BE2C (cell line): ENCODE measurements at regions not wholly inside any gene's neighbourhood (a gene's known extent, or its start where the extent isn't known, plus 50 kb on each side); places are given as distances from the start of the nearest gene placed in this dataset.

ENCODE experiments used
- DNase-seq: peaks from one replicate; pipeline ENCODE4 v3.0.0-alpha.2; 2020
- H3K27me3 ChIP-seq: fragments of 250-450 bp; sonication (Bioruptor Pico); 2 replicates; pipeline ENCODE4 v1.5.1; 2020; ENCODE audit warnings: mild to moderate bottlenecking
- H3K36me3 ChIP-seq: fragments of 250-450 bp; sonication (Bioruptor Pico); 2 replicates; pipeline ENCODE4 v1.5.1; 2020; ENCODE audit warnings: mild to moderate bottlenecking
- H3K4me1 ChIP-seq: fragments of 250-450 bp; sonication (Bioruptor Pico); 2 replicates; pipeline ENCODE4 v1.5.1; 2020
- H3K4me3 ChIP-seq: 2 replicates; pipeline ENCODE4 v1.5.1; 2011; ENCODE audit warnings: low read depth, low read length
- H3K9me3 ChIP-seq: fragments of 250-450 bp; sonication (Bioruptor Pico); 2 replicates; pipeline ENCODE4 v1.5.1; 2020
- TF ChIP-seq, protein P1 (sequence below): IDR thresholded peaks from 2 replicates; pipeline ENCODE4 v1.5.1; 2012; ENCODE audit warnings: mild to moderate bottlenecking, low read depth, low read length

- no peaks in the 10 kb centered on the region for H3K36me3 ChIP-seq
- DNase-seq, result no peak
- no peak overlapping the region for H3K4me3 ChIP-seq
- H3K4me1 ChIP-seq, result no peaks in the 10 kb centered on the region
- H3K9me3 ChIP-seq, result no peaks in the 10 kb centered on the region
- no peaks in the 10 kb centered on the region for H3K27me3 ChIP-seq
- TF ChIP-seq, protein P1, sequence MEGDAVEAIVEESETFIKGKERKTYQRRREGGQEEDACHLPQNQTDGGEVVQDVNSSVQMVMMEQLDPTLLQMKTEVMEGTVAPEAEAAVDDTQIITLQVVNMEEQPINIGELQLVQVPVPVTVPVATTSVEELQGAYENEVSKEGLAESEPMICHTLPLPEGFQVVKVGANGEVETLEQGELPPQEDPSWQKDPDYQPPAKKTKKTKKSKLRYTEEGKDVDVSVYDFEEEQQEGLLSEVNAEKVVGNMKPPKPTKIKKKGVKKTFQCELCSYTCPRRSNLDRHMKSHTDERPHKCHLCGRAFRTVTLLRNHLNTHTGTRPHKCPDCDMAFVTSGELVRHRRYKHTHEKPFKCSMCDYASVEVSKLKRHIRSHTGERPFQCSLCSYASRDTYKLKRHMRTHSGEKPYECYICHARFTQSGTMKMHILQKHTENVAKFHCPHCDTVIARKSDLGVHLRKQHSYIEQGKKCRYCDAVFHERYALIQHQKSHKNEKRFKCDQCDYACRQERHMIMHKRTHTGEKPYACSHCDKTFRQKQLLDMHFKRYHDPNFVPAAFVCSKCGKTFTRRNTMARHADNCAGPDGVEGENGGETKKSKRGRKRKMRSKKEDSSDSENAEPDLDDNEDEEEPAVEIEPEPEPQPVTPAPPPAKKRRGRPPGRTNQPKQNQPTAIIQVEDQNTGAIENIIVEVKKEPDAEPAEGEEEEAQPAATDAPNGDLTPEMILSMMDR, result no peak
Measured at GRCh38 chr5:3661755-3662296, 66.2 kb downstream of the IRX1 start.

DNA sequence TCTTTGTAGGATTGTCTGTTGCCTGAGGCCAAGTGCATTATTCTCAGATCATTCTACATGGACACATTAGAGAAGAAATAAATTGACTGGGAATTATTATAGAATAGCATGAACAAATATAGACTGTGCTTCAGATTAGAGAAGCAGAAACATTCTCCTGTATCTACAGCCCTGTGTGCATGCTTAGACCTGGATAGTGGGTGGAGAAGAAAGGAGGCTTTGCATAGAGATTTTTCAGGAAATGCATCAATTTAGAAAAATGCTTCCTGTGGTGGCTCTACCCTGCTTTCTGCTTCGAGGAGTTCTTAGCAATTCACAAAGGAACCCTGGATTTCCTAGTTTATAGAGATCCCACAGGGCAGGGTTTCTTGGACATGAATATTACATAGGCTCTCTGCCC, 66.7 kb downstream of the IRX1 start:
- Histone ChIP-seq H3K27me3 (no peaks in the 10 kb centered on the region), H3K4me3 (no peak overlapping the region), H3K36me3 (no peaks in the 10 kb centered on the region), H3K4me1 (no peaks in the 10 kb centered on the region), H3K9me3 (no peaks in the 10 kb centered on the region; the same call in 1 of the 2 replicates)
- TF ChIP-seq, protein P1, result no peak
- no peak for DNase-seq

DNA sequence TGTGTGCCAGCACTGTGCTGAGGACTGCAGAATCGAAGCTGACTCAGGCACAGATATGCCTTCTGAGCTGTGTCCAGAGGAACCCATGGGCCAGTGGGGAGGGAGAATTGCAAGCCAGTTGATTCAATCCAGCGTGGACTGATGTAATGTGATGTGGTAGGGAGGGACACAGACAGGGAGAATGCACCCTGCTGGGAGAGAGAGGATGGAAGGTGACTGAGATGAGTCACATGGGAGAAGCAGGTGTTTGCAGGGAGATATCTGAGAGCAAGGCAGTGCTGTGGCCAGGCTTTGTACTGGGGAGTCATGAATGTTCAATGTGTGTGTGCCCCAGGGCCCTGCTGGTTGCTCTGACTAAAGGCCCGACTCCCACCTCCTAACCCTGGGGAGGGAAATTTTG, 75.7 kb downstream of the IRX1 start:
- Histone ChIP-seq H3K9me3 (no peaks in the 10 kb centered on the region; the same call in none of the 2 replicates), H3K36me3 (no peaks in the 10 kb centered on the region), H3K4me1 (no peaks in the 10 kb centered on the region), H3K4me3 (no peak overlapping the region), H3K27me3 (no peaks in the 10 kb centered on the region)
- TF ChIP-seq, protein P1, result no peak
- DNase-seq, result no peak

GRCh38 chr5:3678801-3679200, 83.2 kb downstream of the IRX1 start:
- TF ChIP-seq, protein P1, result no peak
- no peak overlapping the region for H3K4me3 ChIP-seq
- no peaks in the 10 kb centered on the region for H3K9me3 ChIP-seq
- H3K27me3 ChIP-seq, result no peaks in the 10 kb centered on the region
- no peaks in the 10 kb centered on the region for H3K36me3 ChIP-seq
- no peak for DNase-seq
- H3K4me1 ChIP-seq, result no peaks in the 10 kb centered on the region

DNA sequence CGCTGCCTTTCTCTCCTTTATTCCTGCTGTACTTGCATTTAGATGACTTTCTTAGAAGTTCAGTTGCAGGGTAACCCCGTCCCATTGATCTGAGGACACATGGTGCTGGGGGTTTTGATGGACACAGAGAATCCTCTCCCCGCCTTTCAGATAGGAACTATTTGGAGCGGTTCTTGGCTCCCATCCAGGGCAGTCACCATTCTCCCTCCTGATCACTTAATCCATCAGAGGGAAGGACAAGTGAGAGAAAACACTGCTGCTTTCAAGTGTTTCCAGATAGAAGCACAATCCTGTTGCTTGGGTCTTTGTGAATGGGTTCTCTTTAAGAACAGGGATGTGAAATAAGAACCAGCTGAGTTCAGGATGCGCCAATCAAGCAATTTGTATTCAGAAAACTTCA, 85.2 kb downstream of the IRX1 start:
- H3K27me3 ChIP-seq, result no peaks in the 10 kb centered on the region
- TF ChIP-seq, protein P1, result no peak
- DNase-seq, result no peak
- H3K4me3 ChIP-seq, result no peak overlapping the region
- no peaks in the 10 kb centered on the region for H3K4me1 ChIP-seq
- no peaks in the 10 kb centered on the region for H3K9me3 ChIP-seq
- no peaks in the 10 kb centered on the region for H3K36me3 ChIP-seq

DNA sequence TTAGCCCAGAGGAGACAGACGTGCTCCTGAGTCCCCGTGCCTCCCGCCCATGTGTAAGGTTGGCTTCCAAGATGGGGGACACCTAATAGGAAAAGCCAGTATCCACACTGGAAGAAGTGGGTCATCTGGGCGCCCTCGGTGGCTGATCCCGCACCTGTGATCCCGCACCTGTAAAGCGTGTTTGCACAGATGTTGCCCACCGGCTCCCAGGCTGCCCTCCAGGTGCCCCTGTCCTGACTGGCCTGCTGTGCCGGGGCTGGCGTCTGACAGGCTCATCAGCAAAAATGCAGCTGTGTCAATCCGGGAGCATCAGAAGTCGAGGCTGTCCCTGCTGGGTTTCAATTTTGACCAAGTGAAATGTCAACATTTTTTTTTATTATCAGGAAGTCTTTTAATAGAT, 88.5 kb downstream of the IRX1 start:
- H3K36me3 ChIP-seq, result no peaks in the 10 kb centered on the region
- TF ChIP-seq, protein P1, result no peak
- no peaks in the 10 kb centered on the region for H3K27me3 ChIP-seq
- H3K9me3 ChIP-seq, result no peaks in the 10 kb centered on the region
- no peak overlapping the region for H3K4me3 ChIP-seq
- DNase-seq, result no peak
- no peaks in the 10 kb centered on the region for H3K4me1 ChIP-seq
